ENCODE measurements at regions not wholly inside any gene's neighbourhood (a gene's known extent, or its start where the extent isn't known, plus 50 kb on each side); places are given as distances from the start of the nearest gene placed in this dataset.

GRCh38 chr13:70812481-70812880 is 704.2 kb upstream of the KLHL1 start:
- no peak for TF ChIP-seq ZFP30 (CRISPR knock-in tag; IDR thresholded peaks at IDR 0.05)
- TF ChIP-seq PATZ1 (CRISPR knock-in tag; IDR thresholded peaks at IDR 0.05; ENCODE audit: borderline replicate concordance) = no peak
- no peak for TF ChIP-seq BACH2 (CRISPR knock-in tag; IDR thresholded peaks at IDR 0.05; ENCODE audit: borderline replicate concordance)
- no peak for TF ChIP-seq TSHZ2 (CRISPR knock-in tag; IDR thresholded peaks at IDR 0.05)
- TF ChIP-seq TCF4 (CRISPR knock-in tag; IDR thresholded peaks at IDR 0.05; ENCODE audit: borderline replicate concordance) = no peak
- no peak for TF ChIP-seq CSRNP3 (CRISPR knock-in tag; IDR thresholded peaks at IDR 0.05)
- no peak for TF ChIP-seq ZFP3 (CRISPR knock-in tag; IDR thresholded peaks at IDR 0.05)

Data from SK-N-SH treated with all-trans-retinoic acid at 6 μM for 48 hours (cell line).